DOHH2 (cell line): ENCODE measurements at regions not wholly inside any gene's neighbourhood (a gene's known extent, or its start where the extent isn't known, plus 50 kb on each side); places are given as distances from the start of the nearest gene placed in this dataset.
"Not testable (repeated sequence)": the region's sequence is repeated elsewhere in the genome, so short reads cannot be mapped to it uniquely, and the experiment has no call there.

Experiments used
- EZH2phosphoT487 ChIP-seq: fragments of 200-600 bp; sonication (generic); IDR thresholded peaks from 2 replicates; pipeline ENCODE4 v1.6.1; 2017; ENCODE audit warnings: borderline replicate concordance, mild to moderate bottlenecking, antibody characterized with exemption, low read length, moderate library complexity, mixed read lengths
- TF ChIP-seq, protein P1 (sequence below): fragments of 200-600 bp; sonication (generic); IDR thresholded peaks from one replicate; pipeline ENCODE4 v1.5.1; 2014; ENCODE audit warnings: antibody characterized with exemption, mild to moderate bottlenecking, low read depth, low read length; ENCODE audit not compliant: poor library complexity, severe bottlenecking

DNA sequence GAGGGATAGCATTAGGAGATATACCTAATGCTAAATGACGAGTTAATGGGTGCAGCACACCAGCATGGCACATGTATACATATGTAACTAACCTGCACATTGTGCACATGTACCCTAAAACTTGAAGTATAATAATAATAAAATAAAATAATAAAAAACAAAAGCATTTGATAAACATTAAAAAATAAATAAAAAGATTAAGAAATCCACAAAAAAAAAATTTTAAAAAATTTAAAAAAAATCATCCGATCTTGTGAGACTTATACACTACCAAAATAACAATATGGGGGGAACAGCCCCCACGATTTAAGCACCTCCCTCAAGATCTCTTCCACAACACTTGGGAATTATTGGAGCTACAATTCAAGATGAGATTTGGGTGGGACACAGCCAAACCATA, 210.3 kb upstream of the CARD18 start:
- TF ChIP-seq, protein P1, sequence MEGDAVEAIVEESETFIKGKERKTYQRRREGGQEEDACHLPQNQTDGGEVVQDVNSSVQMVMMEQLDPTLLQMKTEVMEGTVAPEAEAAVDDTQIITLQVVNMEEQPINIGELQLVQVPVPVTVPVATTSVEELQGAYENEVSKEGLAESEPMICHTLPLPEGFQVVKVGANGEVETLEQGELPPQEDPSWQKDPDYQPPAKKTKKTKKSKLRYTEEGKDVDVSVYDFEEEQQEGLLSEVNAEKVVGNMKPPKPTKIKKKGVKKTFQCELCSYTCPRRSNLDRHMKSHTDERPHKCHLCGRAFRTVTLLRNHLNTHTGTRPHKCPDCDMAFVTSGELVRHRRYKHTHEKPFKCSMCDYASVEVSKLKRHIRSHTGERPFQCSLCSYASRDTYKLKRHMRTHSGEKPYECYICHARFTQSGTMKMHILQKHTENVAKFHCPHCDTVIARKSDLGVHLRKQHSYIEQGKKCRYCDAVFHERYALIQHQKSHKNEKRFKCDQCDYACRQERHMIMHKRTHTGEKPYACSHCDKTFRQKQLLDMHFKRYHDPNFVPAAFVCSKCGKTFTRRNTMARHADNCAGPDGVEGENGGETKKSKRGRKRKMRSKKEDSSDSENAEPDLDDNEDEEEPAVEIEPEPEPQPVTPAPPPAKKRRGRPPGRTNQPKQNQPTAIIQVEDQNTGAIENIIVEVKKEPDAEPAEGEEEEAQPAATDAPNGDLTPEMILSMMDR: not testable (repeated sequence)
- TF ChIP-seq EZH2phosphoT487: not testable (repeated sequence)
